ENCODE measurements at regions not wholly inside any gene's neighbourhood (a gene's known extent, or its start where the extent isn't known, plus 50 kb on each side); places are given as distances from the start of the nearest gene placed in this dataset.

DNA sequence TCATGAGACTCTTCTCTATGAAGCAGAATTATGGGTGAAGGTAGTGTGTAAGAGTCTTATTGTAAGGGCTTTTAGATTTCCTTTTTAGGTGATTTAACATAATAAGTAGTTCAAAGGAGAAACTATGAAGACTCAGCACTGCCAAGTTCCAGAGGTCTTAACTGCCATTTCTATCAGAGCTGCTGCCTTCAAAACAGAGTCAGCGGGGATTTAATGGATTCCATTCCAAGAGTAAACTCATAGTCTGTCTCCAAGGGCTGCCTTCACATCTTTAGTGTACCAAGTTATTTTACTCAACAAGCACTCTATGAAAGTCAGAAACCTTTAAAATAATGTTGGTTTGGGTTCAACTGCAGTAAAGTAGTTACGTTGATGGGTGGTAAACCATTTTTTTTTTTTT is 289.6 kb upstream of the HTR2A start:
- no peak overlapping the region for H3K9ac ChIP-seq (ENCODE audit: low read depth, low read length, poor library complexity, severe bottlenecking)

DNA sequence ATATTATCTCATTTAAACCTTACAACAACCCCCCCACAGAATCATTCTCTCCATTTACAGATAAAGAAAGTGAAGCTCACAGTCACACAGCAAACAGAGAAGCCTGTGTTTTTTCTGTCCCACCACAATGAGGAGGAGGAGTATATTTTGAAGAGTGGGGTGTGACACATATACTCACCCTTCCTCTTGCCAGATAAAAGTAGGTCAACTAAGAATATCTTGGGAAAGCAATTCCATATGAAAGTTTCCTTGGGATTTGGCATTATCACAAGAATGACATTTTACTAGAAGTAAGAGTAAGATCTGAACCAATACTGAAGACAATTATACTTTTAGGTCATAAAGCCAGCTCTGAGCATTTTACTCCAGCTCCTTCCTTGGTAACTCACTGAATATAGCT is 287.5 kb upstream of the HTR2A start:
- Histone ChIP-seq H3K4me3 (ENCODE audit: low read length, poor library complexity, severe bottlenecking) (no peak overlapping the region), H3K9me2 (replicated peaks; ENCODE audit: low read depth, low read length) (no peaks in the 10 kb centered on the region), H3K36me3 (ENCODE audit: insufficient read depth, low read length) (no peaks in the 10 kb centered on the region), H3K9ac (ENCODE audit: low read depth, low read length, poor library complexity, severe bottlenecking) (no peak overlapping the region), H3K9me3 (ENCODE audit: insufficient read depth, low read depth, low read length) (no peaks in the 10 kb centered on the region), H3K27me3 (ENCODE audit: insufficient read depth, low read length, poor library complexity, severe bottlenecking) (no peaks in the 10 kb centered on the region), H3F3A (ENCODE audit: low read depth) (no peaks in the 10 kb centered on the region), H2AFZ (ENCODE audit: low read length) (no peak overlapping the region), H3K4me1 (ENCODE audit: insufficient read depth, low read length, poor library complexity, severe bottlenecking) (no peaks in the 10 kb centered on the region), H3K79me2 (ENCODE audit: insufficient read depth, low read length) (no peaks in the 10 kb centered on the region), H4K20me1 (ENCODE audit: insufficient read depth, low read length, poor library complexity, severe bottlenecking) (no peaks in the 10 kb centered on the region), H3K4me2 (ENCODE audit: low read depth, low read length, poor library complexity, severe bottlenecking) (no peak overlapping the region)
- TF ChIP-seq EZH2phosphoT487 (IDR thresholded peaks at IDR 0.05; ENCODE audit: borderline replicate concordance): no peak
- TF ChIP-seq, protein P1, sequence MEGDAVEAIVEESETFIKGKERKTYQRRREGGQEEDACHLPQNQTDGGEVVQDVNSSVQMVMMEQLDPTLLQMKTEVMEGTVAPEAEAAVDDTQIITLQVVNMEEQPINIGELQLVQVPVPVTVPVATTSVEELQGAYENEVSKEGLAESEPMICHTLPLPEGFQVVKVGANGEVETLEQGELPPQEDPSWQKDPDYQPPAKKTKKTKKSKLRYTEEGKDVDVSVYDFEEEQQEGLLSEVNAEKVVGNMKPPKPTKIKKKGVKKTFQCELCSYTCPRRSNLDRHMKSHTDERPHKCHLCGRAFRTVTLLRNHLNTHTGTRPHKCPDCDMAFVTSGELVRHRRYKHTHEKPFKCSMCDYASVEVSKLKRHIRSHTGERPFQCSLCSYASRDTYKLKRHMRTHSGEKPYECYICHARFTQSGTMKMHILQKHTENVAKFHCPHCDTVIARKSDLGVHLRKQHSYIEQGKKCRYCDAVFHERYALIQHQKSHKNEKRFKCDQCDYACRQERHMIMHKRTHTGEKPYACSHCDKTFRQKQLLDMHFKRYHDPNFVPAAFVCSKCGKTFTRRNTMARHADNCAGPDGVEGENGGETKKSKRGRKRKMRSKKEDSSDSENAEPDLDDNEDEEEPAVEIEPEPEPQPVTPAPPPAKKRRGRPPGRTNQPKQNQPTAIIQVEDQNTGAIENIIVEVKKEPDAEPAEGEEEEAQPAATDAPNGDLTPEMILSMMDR (conservative IDR thresholded peaks at IDR 0.05; ENCODE audit: low read length): no peak

More for the DNA sequence above, 289.6 kb upstream of the HTR2A start:
- no peaks in the 10 kb centered on the region for H4K20me1 ChIP-seq (ENCODE audit: insufficient read depth, low read length, poor library complexity, severe bottlenecking)
- H3K9me3 ChIP-seq (ENCODE audit: insufficient read depth, low read depth, low read length): no peaks in the 10 kb centered on the region
- no peaks in the 10 kb centered on the region for H3K9me2 ChIP-seq (replicated peaks; ENCODE audit: low read depth, low read length)
- no peaks in the 10 kb centered on the region for H3F3A ChIP-seq (ENCODE audit: low read depth)
- no peak overlapping the region for H3K4me3 ChIP-seq (ENCODE audit: low read length, poor library complexity, severe bottlenecking)
- H3K27me3 ChIP-seq (ENCODE audit: insufficient read depth, low read length, poor library complexity, severe bottlenecking): no peaks in the 10 kb centered on the region
- H3K4me2 ChIP-seq (ENCODE audit: low read depth, low read length, poor library complexity, severe bottlenecking): no peak overlapping the region
- H2AFZ ChIP-seq (ENCODE audit: low read length): no peak overlapping the region
- no peaks in the 10 kb centered on the region for H3K4me1 ChIP-seq (ENCODE audit: insufficient read depth, low read length, poor library complexity, severe bottlenecking)
- no peaks in the 10 kb centered on the region for H3K36me3 ChIP-seq (ENCODE audit: insufficient read depth, low read length)
- H3K79me2 ChIP-seq (ENCODE audit: insufficient read depth, low read length): no peaks in the 10 kb centered on the region
- no peak for TF ChIP-seq EZH2phosphoT487 (IDR thresholded peaks at IDR 0.05; ENCODE audit: borderline replicate concordance)
- TF ChIP-seq, protein P1 (conservative IDR thresholded peaks at IDR 0.05; ENCODE audit: low read length): no peak

DNA sequence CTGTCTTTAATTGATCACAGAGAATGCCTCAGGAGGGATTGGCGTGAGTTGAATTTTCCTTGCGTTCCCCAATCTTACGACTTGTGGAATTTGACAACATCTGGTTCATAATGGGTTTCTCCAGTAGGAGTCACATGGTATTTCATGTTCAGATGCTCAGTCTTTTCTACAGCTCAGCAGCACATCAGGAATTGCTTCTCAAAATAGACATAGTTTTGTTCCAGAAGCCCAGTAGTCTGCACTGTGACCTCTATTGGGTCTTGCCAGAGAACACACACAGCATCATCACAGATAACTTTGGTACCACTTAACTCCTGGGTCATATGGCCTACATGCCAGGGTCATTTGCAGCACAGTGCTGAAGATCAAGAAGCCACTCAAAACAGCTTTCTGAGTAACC is 282.5 kb upstream of the HTR2A start:
- no peaks in the 10 kb centered on the region for H3K27me3 ChIP-seq (ENCODE audit: insufficient read depth, low read length, poor library complexity, severe bottlenecking)
- no peak overlapping the region for H3K4me2 ChIP-seq (ENCODE audit: low read depth, low read length, poor library complexity, severe bottlenecking)
- no peaks in the 10 kb centered on the region for H3K36me3 ChIP-seq (ENCODE audit: insufficient read depth, low read length)
- H3K9me2 ChIP-seq (replicated peaks; ENCODE audit: low read depth, low read length): no peaks in the 10 kb centered on the region
- no peak overlapping the region for H3K4me3 ChIP-seq (ENCODE audit: low read length, poor library complexity, severe bottlenecking)
- H3F3A ChIP-seq (ENCODE audit: low read depth): no peaks in the 10 kb centered on the region
- no peak overlapping the region for H3K9ac ChIP-seq (ENCODE audit: low read depth, low read length, poor library complexity, severe bottlenecking)
- H3K4me1 ChIP-seq (ENCODE audit: insufficient read depth, low read length, poor library complexity, severe bottlenecking): peaks cover 12% of the 10 kb centered on the region
- no peak overlapping the region for H2AFZ ChIP-seq (ENCODE audit: low read length)
- no peaks in the 10 kb centered on the region for H4K20me1 ChIP-seq (ENCODE audit: insufficient read depth, low read length, poor library complexity, severe bottlenecking)
- no peaks in the 10 kb centered on the region for H3K79me2 ChIP-seq (ENCODE audit: insufficient read depth, low read length)
- TF ChIP-seq, protein P1 (conservative IDR thresholded peaks at IDR 0.05; ENCODE audit: low read length): no peak
- TF ChIP-seq EZH2phosphoT487 (IDR thresholded peaks at IDR 0.05; ENCODE audit: borderline replicate concordance): no peak
- H3K9me3 ChIP-seq (ENCODE audit: insufficient read depth, low read depth, low read length): no peaks in the 10 kb centered on the region

Data from Loucy (cell line).